HCT116 (cell line): ENCODE measurements at regions not wholly inside any gene's neighbourhood (a gene's known extent, or its start where the extent isn't known, plus 50 kb on each side); places are given as distances from the start of the nearest gene placed in this dataset.
A peak's percentile ranks its signal among the peaks of the same experiment; 100 is the strongest.

Experiments
- ATAC-seq: fragments of 200-7000 bp; cut with Tn5 transposase; 2 replicates; pipeline ENCODE4 v1.9.1; 2020; ENCODE audit warnings: mild to moderate bottlenecking, moderate library complexity
- BruUV-seq: library from RNA; stranded (reverse); fragments of 400-500 nt; replicated peaks from 2 replicates; lab custom pipeline; 2021; lab: Mats Ljungman, UMichigan
- CTCF ChIA-PET: fragments of 300-600 bp; sonication (Branson Sonifier 250); formaldehyde crosslinking; loops from one replicate; lab custom pipeline; 2021; ENCODE audit warnings: antibody characterized with exemption; lab: Charles Lee
- POLR2A ChIA-PET: fragments of 300-600, 350-600 bp; sonication (Branson Sonifier 250); formaldehyde crosslinking; loops from one replicate; lab custom pipeline; 2021; ENCODE audit warnings: antibody characterized with exemption; lab: Charles Lee
- RAD21 ChIA-PET, 2 experiments: fragments of 300-600 bp; sonication (Branson Sonifier 250); formaldehyde crosslinking; loops; one replicate each; lab custom pipeline; 2023; ENCODE audit warnings: low total read pairs in 2 of 2; ENCODE audit not compliant: uncharacterized antibody in 2 of 2, unreplicated experiment in 2 of 2, low non-redundant PET in 1 of 2; lab: Charles Lee
- DNase-seq: peaks from one replicate; pipeline ENCODE4 v3.0.0-alpha.2; 2010; ENCODE audit warnings: low read depth, low spot score
- H2AFZ ChIP-seq: fragments of 200-600 bp; shearing (Covaris generic), sonication (generic); 2 replicates; pipeline ENCODE4 v1.6.1; 2017; ENCODE audit warnings: low read depth, mixed run types, mixed read lengths, antibody characterized with exemption, low read length; ENCODE audit not compliant: poor library complexity, severe bottlenecking
- H3K27ac ChIP-seq: 2 replicates; pipeline ENCODE4 v1.5.1; 2012; ENCODE audit warnings: low read depth, low read length
- H3K27me3 ChIP-seq: fragments of 200-600 bp; sonication (generic); 2 replicates; pipeline ENCODE4 v1.6.1; 2016; ENCODE audit warnings: mixed run types, low read length, mixed read lengths; ENCODE audit not compliant: insufficient read depth
- H3K36me3 ChIP-seq, 2 experiments: fragments of 200-500 bp in 1 of 2; fragments of 200-600 bp in 1 of 2; sonication (Bioruptor generic) in 1 of 2; sonication (generic) in 1 of 2; 2 replicates each; pipeline versions ENCODE4 v1.5.1 to v1.6.1; 2014 to 2016; ENCODE audit warnings: low read length in 2 of 2, inconsistent platforms in 1 of 2, mixed read lengths in 1 of 2, mixed run types in 1 of 2; ENCODE audit not compliant: insufficient read depth in 2 of 2, control insufficient read depth in 1 of 2
- H3K4me1 ChIP-seq, 2 experiments: fragments of 200-600 bp in 1 of 2; sonication (generic) in 1 of 2; 2 replicates each; pipeline versions ENCODE4 v1.5.1 to v1.6.1; 2012 to 2017; ENCODE audit warnings: low read length in 2 of 2, inconsistent platforms in 1 of 2, mild to moderate bottlenecking in 1 of 2, mixed read lengths in 1 of 2, mixed run types in 1 of 2, moderate library complexity in 1 of 2; ENCODE audit not compliant: insufficient read depth in 2 of 2, control insufficient read depth in 1 of 2
- H3K4me2 ChIP-seq: fragments of 200-600 bp; sonication (generic); 2 replicates; pipeline ENCODE4 v1.6.1; 2017; ENCODE audit warnings: mixed run types, low read length, mixed read lengths
- H3K4me3 ChIP-seq, 2 experiments: fragments of 200-600 bp in 1 of 2; sonication (generic) in 1 of 2; replicated peaks in 1 of 2; 2 replicates each; pipeline ENCODE4 v1.5.1; 2011 to 2016; ENCODE audit warnings: low read length in 2 of 2, control low read depth in 1 of 2, low read depth in 1 of 2, mild to moderate bottlenecking in 1 of 2, mixed read lengths in 1 of 2, mixed run types in 1 of 2
- H3K79me2 ChIP-seq: fragments of 200-600 bp; sonication (generic); 2 replicates; pipeline ENCODE4 v1.6.1; 2017; ENCODE audit warnings: mild to moderate bottlenecking, mixed run types, low read length, moderate library complexity, mixed read lengths; ENCODE audit not compliant: insufficient read depth
- H3K9ac ChIP-seq: fragments of 200-600 bp; sonication (generic); 2 replicates; pipeline ENCODE4 v1.6.1; 2016; ENCODE audit warnings: low read length, mixed read lengths
- H3K9me2 ChIP-seq: fragments of 200-600 bp; sonication (generic), shearing (Covaris generic); 2 replicates; pipeline ENCODE4 v1.6.1; 2017; ENCODE audit warnings: mixed run types, mild to moderate bottlenecking, moderate library complexity; ENCODE audit not compliant: insufficient read depth
- H3K9me3 ChIP-seq, 2 experiments: fragments of 200-500 bp in 1 of 2; fragments of 200-600 bp in 1 of 2; sonication (Bioruptor generic) in 1 of 2; sonication (generic) in 1 of 2; 2 replicates each; pipeline ENCODE4 v1.6.1; 2014 to 2017; ENCODE audit warnings: low read length in 2 of 2, mixed read lengths in 2 of 2, inconsistent platforms in 1 of 2, low read depth in 1 of 2, mild to moderate bottlenecking in 1 of 2, mixed run types in 1 of 2, moderate library complexity in 1 of 2; ENCODE audit not compliant: control insufficient read depth in 1 of 2, insufficient read depth in 1 of 2
- H4K20me1 ChIP-seq: fragments of 200-600 bp; sonication (generic), shearing (Covaris generic); 2 replicates; pipeline ENCODE4 v1.6.1; 2017; ENCODE audit warnings: mixed run types, mild to moderate bottlenecking, moderate library complexity; ENCODE audit not compliant: insufficient read depth
- CBX3 ChIP-seq: IDR thresholded peaks from 2 replicates; pipeline ENCODE4 v1.6.1; 2012; ENCODE audit warnings: low read depth
- EGR1 ChIP-seq: IDR thresholded peaks from 2 replicates; pipeline ENCODE4 v1.6.1; 2012; ENCODE audit warnings: low read depth
- ELF1 ChIP-seq: IDR thresholded peaks from 2 replicates; pipeline ENCODE4 v1.6.1; 2012; ENCODE audit warnings: low read depth, borderline replicate concordance
- EZH2phosphoT487 ChIP-seq: fragments of 200-600 bp; IDR thresholded peaks from 2 replicates; pipeline ENCODE4 v1.6.1; 2018; ENCODE audit warnings: antibody characterized with exemption, borderline replicate concordance
- POLR2A ChIP-seq: IDR thresholded peaks from 2 replicates; pipeline ENCODE4 v1.7.0; 2011; ENCODE audit warnings: borderline replicate concordance; ENCODE audit not compliant: insufficient read depth, insufficient read length; ENCODE audit errors: extremely low read depth
- RAD21 ChIP-seq: IDR thresholded peaks from 2 replicates; pipeline ENCODE4 v1.6.1; 2012; ENCODE audit warnings: low read depth, mild to moderate bottlenecking
- SIN3A ChIP-seq: IDR thresholded peaks from 2 replicates; pipeline ENCODE4 v1.6.1; 2012; ENCODE audit warnings: low read depth
- YY1 ChIP-seq: IDR thresholded peaks from 2 replicates; pipeline ENCODE4 v1.6.1; 2011; ENCODE audit warnings: low read length, low read depth, moderate library complexity, mild to moderate bottlenecking; ENCODE audit not compliant: insufficient replicate concordance; ENCODE audit errors: extremely low read depth
- ZFX ChIP-seq: fragments of 450-650 bp; IDR thresholded peaks from 2 replicates; pipeline ENCODE4 v1.6.1; 2017
- ZNF274 ChIP-seq: fragments of 200-500 bp; sonication (Bioruptor generic); IDR thresholded peaks from 2 replicates; pipeline ENCODE4 v1.6.1; 2014; ENCODE audit warnings: mild to moderate bottlenecking, low read depth, low read length, inconsistent platforms
- intact Hi-C: fragments of 100-400 bp; cut with micrococcal nuclease; formaldehyde crosslinking; loops from 2 replicates; pipeline ENCODE4 v1.10.0; 2022
- TF ChIP-seq, protein P1 (sequence below): IDR thresholded peaks from 2 replicates; pipeline ENCODE4 v1.6.1; 2011; ENCODE audit warnings: mild to moderate bottlenecking, low read length, moderate library complexity; ENCODE audit not compliant: insufficient replicate concordance; ENCODE audit errors: extremely low read depth
- TF ChIP-seq, protein P2 (sequence below): IDR thresholded peaks from 2 replicates; pipeline ENCODE4 v1.6.1; 2012

DNA sequence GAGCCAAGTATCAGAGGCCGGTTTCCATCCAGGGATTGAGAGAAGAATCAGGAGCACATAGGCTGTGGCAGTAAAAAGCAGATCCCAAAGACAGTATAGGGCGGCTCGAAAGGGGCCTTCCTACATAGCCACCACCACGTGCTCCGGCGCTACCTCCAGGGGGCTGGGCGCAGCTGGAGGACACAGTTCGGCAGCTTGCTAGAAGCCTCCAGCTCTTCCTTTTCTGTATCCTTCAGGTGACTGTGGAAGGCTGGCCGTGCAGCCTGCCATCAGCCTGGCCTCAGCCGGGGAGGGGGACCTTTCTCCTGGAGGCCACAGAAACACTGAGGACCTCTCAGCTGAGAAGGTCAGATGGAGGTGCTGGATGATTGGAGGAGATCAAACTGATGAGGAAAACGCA is 183.6 kb upstream of the GLI2 start:
- no peak for ATAC-seq
- BruUV-seq = no TSS peak
- no peaks in the 10 kb centered on the region for H3K36me3 ChIP-seq
- ChIA-PET CTCF (interaction anchor here (1.6 to 2.4 kb wide), 2 partner anchors 31 to 209 kb away, joined by 10 to 25 read pairs; no protein-coding TSS in a partner anchor), POLR2A (interaction anchor here (1.6 kb wide), 1 partner anchor 117 kb away, joined by 3 read pairs; no protein-coding TSS in a partner anchor)
- intact Hi-C loops = loop anchor here (2.0 kb wide), 1 partner anchor 129 kb away; no protein-coding TSS in a partner anchor
- TF ChIP-seq ZNF274 (no peak), CBX3 (no peak), SIN3A (no peak), POLR2A (no peak), ELF1 (no peak), EGR1 (no peak), ZFX (no peak), RAD21 (no peak), EZH2phosphoT487 (no peak), YY1 (no peak)
- TF ChIP-seq, protein P1, sequence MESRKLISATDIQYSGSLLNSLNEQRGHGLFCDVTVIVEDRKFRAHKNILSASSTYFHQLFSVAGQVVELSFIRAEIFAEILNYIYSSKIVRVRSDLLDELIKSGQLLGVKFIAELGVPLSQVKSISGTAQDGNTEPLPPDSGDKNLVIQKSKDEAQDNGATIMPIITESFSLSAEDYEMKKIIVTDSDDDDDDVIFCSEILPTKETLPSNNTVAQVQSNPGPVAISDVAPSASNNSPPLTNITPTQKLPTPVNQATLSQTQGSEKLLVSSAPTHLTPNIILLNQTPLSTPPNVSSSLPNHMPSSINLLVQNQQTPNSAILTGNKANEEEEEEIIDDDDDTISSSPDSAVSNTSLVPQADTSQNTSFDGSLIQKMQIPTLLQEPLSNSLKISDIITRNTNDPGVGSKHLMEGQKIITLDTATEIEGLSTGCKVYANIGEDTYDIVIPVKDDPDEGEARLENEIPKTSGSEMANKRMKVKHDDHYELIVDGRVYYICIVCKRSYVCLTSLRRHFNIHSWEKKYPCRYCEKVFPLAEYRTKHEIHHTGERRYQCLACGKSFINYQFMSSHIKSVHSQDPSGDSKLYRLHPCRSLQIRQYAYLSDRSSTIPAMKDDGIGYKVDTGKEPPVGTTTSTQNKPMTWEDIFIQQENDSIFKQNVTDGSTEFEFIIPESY = no peak
- TF ChIP-seq, protein P2, sequence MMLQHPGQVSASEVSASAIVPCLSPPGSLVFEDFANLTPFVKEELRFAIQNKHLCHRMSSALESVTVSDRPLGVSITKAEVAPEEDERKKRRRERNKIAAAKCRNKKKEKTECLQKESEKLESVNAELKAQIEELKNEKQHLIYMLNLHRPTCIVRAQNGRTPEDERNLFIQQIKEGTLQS = no peak
- TF ChIP-seq, all 23 proteins: peak for 0
- Histone ChIP-seq H3K9ac (no peak overlapping the region), H3K4me1 (peaks cover 4 to 16% of the 10 kb centered on the region in 2 experiments; a peak in 3 of 4 replicates), H2AFZ (no peak overlapping the region), H3K79me2 (no peaks in the 10 kb centered on the region), H4K20me1 (no peaks in the 10 kb centered on the region), H3K27ac (no peak overlapping the region), H3K27me3 (no peaks in the 10 kb centered on the region), H3K9me2 (no peaks in the 10 kb centered on the region), H3K4me2 (peak overlapping the region; percentile 85), H3K9me3 (no peaks in the 10 kb centered on the region), H3K4me3 (no peak overlapping the region)
- RAD21 ChIA-PET = interaction anchor here in 1 of 2 experiments (1.1 kb wide), 1 partner anchor 129 kb away, joined by 3 read pairs; no protein-coding TSS in a partner anchor
- DNase-seq = no peak
